ENCODE measurements at regions not wholly inside any gene's neighbourhood (a gene's known extent, or its start where the extent isn't known, plus 50 kb on each side); places are given as distances from the start of the nearest gene placed in this dataset.
A peak's percentile ranks its signal among the peaks of the same experiment; 100 is the strongest.

GRCh38 chr10:121284936-121285335, 313.3 kb downstream of the FGFR2 start:
- TF ChIP-seq POLR2A (IDR thresholded peaks at IDR 0.05), result no peak
- no peak for TF ChIP-seq CTCF (IDR thresholded peaks at IDR 0.05)
- Histone ChIP-seq H3K4me3 (no peak overlapping the region), H3K9me3 (no peaks in the 10 kb centered on the region), H3K4me1 (peaks cover 0 to 27% (median 0%) of the 10 kb centered on the region in 3 donors), H3K27ac (no peak overlapping the region), H3K36me3 (no peaks in the 10 kb centered on the region), H3K27me3 (no peaks in the 10 kb centered on the region)
- no peak for DNase-seq
- intact Hi-C loops (cut with DNase I), result no loop called here
- WGBS, 2 donors, result 20 to 24% methylated on average over 4 of the region's 4 CpGs

- Histone ChIP-seq H3K4me1 (peaks cover 0 to 27% (median 0%) of the 10 kb centered on the region in 3 donors), H3K9me3 (no peaks in the 10 kb centered on the region), H3K36me3 (no peaks in the 10 kb centered on the region), H3K27ac (no peak overlapping the region), H3K4me3 (no peak overlapping the region), H3K27me3 (no peaks in the 10 kb centered on the region)
- TF ChIP-seq POLR2A (IDR thresholded peaks at IDR 0.05) (no peak), CTCF (IDR thresholded peaks at IDR 0.05) (no peak)
- no peak for DNase-seq
- intact Hi-C loops (cut with DNase I), result no loop called here
- 45 to 50% methylated on average over 5 of the region's 5 CpGs for WGBS, 2 donors
These were observed 312.6 kb downstream of the FGFR2 start for GRCh38 chr10:121285406-121286196.

GRCh38 chr10:121288011-121288410, 310.2 kb downstream of the FGFR2 start:
- Histone ChIP-seq H3K27ac (peak overlapping the region in 1 of 4 donors; percentile 11), H3K36me3 (no peaks in the 10 kb centered on the region), H3K4me3 (no peak overlapping the region), H3K4me1 (peaks cover 0 to 27% (median 0%) of the 10 kb centered on the region in 3 donors), H3K27me3 (no peaks in the 10 kb centered on the region), H3K9me3 (no peaks in the 10 kb centered on the region)
- WGBS, 2 donors, result 8 to 40% methylated on average over 1 of the region's 1 CpG
- DNase-seq, result no peak
- intact Hi-C loops (cut with DNase I), result no loop called here
- TF ChIP-seq CTCF (IDR thresholded peaks at IDR 0.05) (no peak), POLR2A (IDR thresholded peaks at IDR 0.05) (no peak)

- 58 to 59% methylated on average over 6 of the region's 6 CpGs for WGBS, 2 donors
These were observed 309.2 kb downstream of the FGFR2 start for GRCh38 chr10:121288864-121289661.

More at GRCh38 chr10:121288864-121289661, 309.2 kb downstream of the FGFR2 start:
- Histone ChIP-seq H3K36me3 (no peaks in the 10 kb centered on the region), H3K4me3 (no peak overlapping the region), H3K9me3 (no peaks in the 10 kb centered on the region), H3K27ac (no peak overlapping the region), H3K4me1 (peaks cover 0 to 27% (median 0%) of the 10 kb centered on the region in 3 donors), H3K27me3 (no peaks in the 10 kb centered on the region)
- intact Hi-C loops (cut with DNase I), result no loop called here
- TF ChIP-seq POLR2A (IDR thresholded peaks at IDR 0.05), result no peak
- TF ChIP-seq CTCF (IDR thresholded peaks at IDR 0.05), result no peak
- DNase-seq, result no peak
